GM21717 (cell line): ENCODE measurements at regions not wholly inside any gene's neighbourhood (a gene's known extent, or its start where the extent isn't known, plus 50 kb on each side); places are given as distances from the start of the nearest gene placed in this dataset.
"Not testable (repeated sequence)": the region's sequence is repeated elsewhere in the genome, so short reads cannot be mapped to it uniquely, and the experiment has no call there.

Experiments
- ATAC-seq: cut with Tn5 transposase; IDR thresholded peaks from one replicate; pipeline ENCODE4 v1.9.1; 2021; ENCODE audit warnings: mild to moderate bottlenecking, moderate library complexity; ENCODE audit not compliant: unreplicated experiment

DNA sequence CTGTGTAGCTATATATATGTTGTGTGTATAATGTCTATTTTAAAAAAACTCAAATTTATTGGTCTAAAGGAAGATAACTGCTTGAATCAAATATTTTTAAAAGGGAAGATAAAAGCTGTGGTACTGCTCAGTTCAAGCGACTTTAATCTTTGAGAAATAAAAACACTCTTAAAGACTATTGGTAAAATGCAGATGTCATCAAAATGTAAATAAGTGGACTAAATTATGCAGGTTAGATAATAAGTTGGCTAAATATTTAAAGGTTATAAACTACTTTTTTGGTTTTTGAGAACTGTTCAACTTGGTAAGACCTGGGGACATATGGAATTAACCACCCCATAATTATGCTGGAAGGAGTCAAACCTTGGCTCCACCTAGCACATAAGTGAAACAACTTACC is 144.7 kb upstream of the ITM2A start:
- ATAC-seq: no peak

DNA sequence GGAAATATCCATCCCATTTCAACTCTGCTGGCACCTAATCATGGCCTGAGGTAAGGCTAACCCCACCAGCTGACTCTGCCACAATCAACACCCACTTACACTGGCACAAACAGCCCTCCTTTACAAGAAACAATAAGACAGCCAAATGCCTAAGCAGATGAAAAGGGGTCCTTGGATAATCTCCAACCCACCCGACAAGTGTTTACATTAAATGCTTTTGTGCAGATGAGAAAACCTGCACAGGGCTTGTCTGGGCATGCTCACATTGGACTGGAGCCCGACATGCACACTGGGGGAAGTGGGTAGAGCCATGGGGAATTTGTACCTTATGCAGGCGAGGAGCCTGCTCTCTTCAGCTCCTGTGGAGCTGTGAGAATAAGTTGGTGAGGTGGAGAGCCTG is 138.9 kb upstream of the ITM2A start:
- no peak for ATAC-seq

DNA sequence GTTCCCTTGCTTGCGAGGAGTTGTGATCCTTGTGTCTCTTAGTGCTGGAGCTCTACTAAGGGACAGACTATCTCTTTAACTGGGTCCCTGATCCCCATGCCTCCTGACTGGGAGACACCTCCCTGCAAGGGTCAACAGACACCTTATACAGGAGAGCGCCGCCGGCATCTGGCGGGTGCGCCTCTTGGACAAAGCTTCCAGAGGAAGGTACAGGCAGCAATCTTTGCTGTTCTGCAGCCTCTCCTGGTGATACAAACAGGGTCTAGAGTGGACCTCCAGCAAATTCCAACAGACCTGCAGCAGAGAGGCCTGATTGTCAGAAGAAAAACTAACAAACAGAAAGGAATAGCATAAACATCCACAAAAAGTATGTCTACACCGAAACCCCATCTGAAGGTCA is 115.6 kb upstream of the ITM2A start:
- ATAC-seq: no peak

- no peak for ATAC-seq
Observed at GRCh38 chrX:79477691-79478090, 110.6 kb upstream of the ITM2A start.

GRCh38 chrX:79466636-79467035 is 99.5 kb upstream of the ITM2A start:
- no peak for ATAC-seq

- ATAC-seq: no peak
Observed at GRCh38 chrX:79462458-79462857, 95.3 kb upstream of the ITM2A start.

GRCh38 chrX:79456593-79456992 is 89.5 kb upstream of the ITM2A start:
- ATAC-seq: not testable (repeated sequence)

- no peak for ATAC-seq
Observed at GRCh38 chrX:79452881-79453280, 85.7 kb upstream of the ITM2A start.

GRCh38 chrX:79444694-79445210 is 77.6 kb upstream of the ITM2A start:
- ATAC-seq: no peak

GRCh38 chrX:79443121-79443520 is 76.0 kb upstream of the ITM2A start:
- ATAC-seq: no peak

DNA sequence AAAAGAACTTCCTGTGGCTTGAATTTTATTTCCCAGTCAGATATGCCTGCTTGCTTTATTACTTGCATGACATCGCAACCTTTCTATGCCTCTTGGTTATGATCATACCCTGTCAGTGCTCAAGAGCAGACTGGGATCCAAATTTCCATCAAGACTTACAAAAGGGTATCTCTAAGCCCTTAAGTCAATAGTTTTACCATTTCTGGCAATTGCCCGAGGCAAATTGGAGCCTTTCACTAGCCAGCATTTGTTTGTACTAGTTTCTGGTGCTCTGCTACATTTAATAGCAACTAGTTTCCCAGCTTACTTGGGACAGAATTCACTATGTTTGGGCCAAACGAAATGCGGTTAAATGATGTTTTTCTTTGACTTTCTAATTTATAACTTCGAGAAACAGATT is 73.2 kb upstream of the ITM2A start:
- no peak for ATAC-seq
